ENCODE measurements at regions not wholly inside any gene's neighbourhood (a gene's known extent, or its start where the extent isn't known, plus 50 kb on each side); places are given as distances from the start of the nearest gene placed in this dataset.

GRCh38 chr16:49127103-49127502 lies 154.5 kb downstream of the CBLN1 start:
- no peak for DNase-seq (ENCODE audit: low spot score)

GRCh38 chr16:49121636-49122035 lies 160.0 kb downstream of the CBLN1 start:
- DNase-seq (ENCODE audit: low spot score), result no peak

GRCh38 chr16:49120631-49121030 lies 161.0 kb downstream of the CBLN1 start:
- DNase-seq (ENCODE audit: low spot score), result no peak

GRCh38 chr16:49116873-49117272 lies 164.8 kb downstream of the CBLN1 start:
- no peak for DNase-seq (ENCODE audit: low spot score)

GRCh38 chr16:49115956-49116355 lies 165.7 kb downstream of the CBLN1 start:
- no peak for DNase-seq (ENCODE audit: low spot score)

- DNase-seq (ENCODE audit: low spot score), result no peak
Observed at GRCh38 chr16:49112754-49113153, 168.9 kb downstream of the CBLN1 start.

- DNase-seq (ENCODE audit: low spot score), result no peak
Observed at GRCh38 chr16:49111351-49111750, 170.3 kb downstream of the CBLN1 start.

GRCh38 chr16:49108611-49109010 lies 173.0 kb downstream of the CBLN1 start:
- DNase-seq (ENCODE audit: low spot score), result no peak

- no peak for DNase-seq (ENCODE audit: low spot score)
Observed at GRCh38 chr16:49103298-49103697, 178.3 kb downstream of the CBLN1 start.

- no peak for DNase-seq (ENCODE audit: low spot score)
Observed at GRCh38 chr16:49101997-49102396, 179.6 kb downstream of the CBLN1 start.

- no peak for DNase-seq (ENCODE audit: low spot score)
Observed at GRCh38 chr16:49100366-49100765, 181.3 kb downstream of the CBLN1 start.

- DNase-seq (ENCODE audit: low spot score), result no peak
Observed at GRCh38 chr16:49097964-49098363, 183.7 kb downstream of the CBLN1 start.

GRCh38 chr16:49096176-49096945 lies 185.3 kb downstream of the CBLN1 start:
- no peak for DNase-seq (ENCODE audit: low spot score)

- no peak for DNase-seq (ENCODE audit: low spot score)
Observed at GRCh38 chr16:49095539-49095938, 186.1 kb downstream of the CBLN1 start.

- DNase-seq (ENCODE audit: low spot score), result no peak
Observed at GRCh38 chr16:49094471-49094870, 187.2 kb downstream of the CBLN1 start.

- no peak for DNase-seq (ENCODE audit: low spot score)
Observed at GRCh38 chr16:49093939-49094338, 187.7 kb downstream of the CBLN1 start.

- DNase-seq (ENCODE audit: low spot score), result no peak
Observed at GRCh38 chr16:49092704-49093103, 188.9 kb downstream of the CBLN1 start.

GRCh38 chr16:49089533-49089932 lies 192.1 kb downstream of the CBLN1 start:
- DNase-seq (ENCODE audit: low spot score), result no peak

GRCh38 chr16:49089039-49089438 lies 192.6 kb downstream of the CBLN1 start:
- DNase-seq (ENCODE audit: low spot score), result no peak

GRCh38 chr16:49085686-49086085 lies 196.0 kb downstream of the CBLN1 start:
- DNase-seq (ENCODE audit: low spot score), result no peak

GRCh38 chr16:49084628-49085390 lies 196.8 kb downstream of the CBLN1 start:
- DNase-seq (ENCODE audit: low spot score), result no peak

- no peak for DNase-seq (ENCODE audit: low spot score)
Observed at GRCh38 chr16:49081554-49081953, 200.1 kb downstream of the CBLN1 start.

GRCh38 chr16:49081086-49081485 lies 200.6 kb downstream of the CBLN1 start:
- no peak for DNase-seq (ENCODE audit: low spot score)

GRCh38 chr16:49078571-49078970 lies 203.1 kb downstream of the CBLN1 start:
- DNase-seq (ENCODE audit: low spot score), result no peak
